ENCODE measurements at regions not wholly inside any gene's neighbourhood (a gene's known extent, or its start where the extent isn't known, plus 50 kb on each side); places are given as distances from the start of the nearest gene placed in this dataset.

DNA sequence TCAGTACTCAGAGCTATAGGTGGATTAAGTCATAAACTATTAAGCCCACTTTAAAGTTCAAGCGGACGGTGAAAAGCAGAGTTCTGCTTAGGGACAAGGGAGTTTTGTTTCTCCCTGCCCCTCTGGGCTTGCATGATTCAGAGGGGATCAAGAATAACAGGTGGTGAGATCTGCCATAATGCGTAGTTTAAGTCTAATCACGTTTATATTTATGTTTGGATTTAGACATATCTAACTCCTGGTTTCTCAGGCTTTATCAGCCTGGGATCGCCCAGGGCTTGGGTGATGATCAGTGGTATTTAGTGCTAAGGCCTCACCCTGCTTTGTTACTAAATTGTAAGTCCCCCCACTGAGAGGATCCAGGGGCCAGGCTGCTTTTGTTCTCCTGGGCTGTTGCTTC lies 335.4 kb upstream of the NRP1 start:
- H3K4me3 ChIP-seq (ENCODE audit: low read depth, low read length) = no peak overlapping the region
- TF ChIP-seq, protein P1, sequence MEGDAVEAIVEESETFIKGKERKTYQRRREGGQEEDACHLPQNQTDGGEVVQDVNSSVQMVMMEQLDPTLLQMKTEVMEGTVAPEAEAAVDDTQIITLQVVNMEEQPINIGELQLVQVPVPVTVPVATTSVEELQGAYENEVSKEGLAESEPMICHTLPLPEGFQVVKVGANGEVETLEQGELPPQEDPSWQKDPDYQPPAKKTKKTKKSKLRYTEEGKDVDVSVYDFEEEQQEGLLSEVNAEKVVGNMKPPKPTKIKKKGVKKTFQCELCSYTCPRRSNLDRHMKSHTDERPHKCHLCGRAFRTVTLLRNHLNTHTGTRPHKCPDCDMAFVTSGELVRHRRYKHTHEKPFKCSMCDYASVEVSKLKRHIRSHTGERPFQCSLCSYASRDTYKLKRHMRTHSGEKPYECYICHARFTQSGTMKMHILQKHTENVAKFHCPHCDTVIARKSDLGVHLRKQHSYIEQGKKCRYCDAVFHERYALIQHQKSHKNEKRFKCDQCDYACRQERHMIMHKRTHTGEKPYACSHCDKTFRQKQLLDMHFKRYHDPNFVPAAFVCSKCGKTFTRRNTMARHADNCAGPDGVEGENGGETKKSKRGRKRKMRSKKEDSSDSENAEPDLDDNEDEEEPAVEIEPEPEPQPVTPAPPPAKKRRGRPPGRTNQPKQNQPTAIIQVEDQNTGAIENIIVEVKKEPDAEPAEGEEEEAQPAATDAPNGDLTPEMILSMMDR (conservative IDR thresholded peaks at IDR 0.05; ENCODE audit: low read depth, low read length) = no peak
- DNase-seq (ENCODE audit: low read depth) = no peak

GRCh38 chr10:33666686-33667480 lies 332.4 kb upstream of the NRP1 start:
- TF ChIP-seq, protein P1 (conservative IDR thresholded peaks at IDR 0.05; ENCODE audit: low read depth, low read length) = no peak
- H3K4me3 ChIP-seq (ENCODE audit: low read depth, low read length) = no peak overlapping the region
- peak; percentile 47 for DNase-seq (ENCODE audit: low read depth)

GRCh38 chr10:33665501-33665900 lies 331.0 kb upstream of the NRP1 start:
- DNase-seq (ENCODE audit: low read depth) = peak; percentile 77
- TF ChIP-seq, protein P1 (conservative IDR thresholded peaks at IDR 0.05; ENCODE audit: low read depth, low read length) = no peak
- H3K4me3 ChIP-seq (ENCODE audit: low read depth, low read length) = no peak overlapping the region

GRCh38 chr10:33664070-33664469 lies 329.6 kb upstream of the NRP1 start:
- H3K4me3 ChIP-seq (ENCODE audit: low read depth, low read length) = no peak overlapping the region
- TF ChIP-seq, protein P1 (conservative IDR thresholded peaks at IDR 0.05; ENCODE audit: low read depth, low read length) = no peak
- no peak for DNase-seq (ENCODE audit: low read depth)

DNA sequence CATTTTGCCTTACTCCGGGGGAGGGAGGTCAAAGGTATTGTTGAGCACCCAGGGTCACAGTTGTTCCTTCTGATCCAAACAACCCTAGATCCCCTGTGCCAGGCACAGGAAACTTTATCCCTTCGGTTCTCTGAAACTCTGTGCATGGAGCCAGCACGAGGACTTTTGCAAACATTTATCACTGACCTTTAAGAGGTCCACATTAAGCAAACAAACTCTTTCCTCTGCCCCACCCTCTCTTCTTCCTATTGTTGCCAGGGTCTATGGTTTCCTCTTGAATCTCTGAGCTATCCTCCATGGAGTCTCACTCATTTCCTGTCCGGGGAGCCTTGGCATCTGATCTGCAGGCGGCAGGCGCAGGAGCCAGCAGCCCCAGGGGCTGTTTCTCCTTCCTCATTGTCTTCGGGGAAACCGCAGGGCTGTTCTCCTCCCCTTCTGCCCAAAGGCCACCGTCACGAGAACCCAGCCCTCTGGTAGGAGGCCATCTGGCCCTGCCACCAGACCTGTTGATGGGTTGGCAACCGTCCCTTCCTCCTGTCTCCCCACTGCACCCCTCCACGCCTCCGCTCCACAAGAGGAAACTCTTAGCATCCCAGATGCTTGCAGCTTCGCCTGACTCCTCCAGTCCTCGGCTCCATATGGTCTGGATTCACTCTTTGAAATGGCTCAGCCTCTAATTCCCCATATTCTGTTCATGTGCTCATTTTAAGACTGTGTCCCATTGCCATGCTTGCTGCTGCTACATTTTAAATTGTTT lies 327.3 kb upstream of the NRP1 start:
- TF ChIP-seq, protein P1 (conservative IDR thresholded peaks at IDR 0.05; ENCODE audit: low read depth, low read length) = no peak
- peak; percentile 56 for DNase-seq (ENCODE audit: low read depth)
- H3K4me3 ChIP-seq (ENCODE audit: low read depth, low read length) = no peak overlapping the region

DNA sequence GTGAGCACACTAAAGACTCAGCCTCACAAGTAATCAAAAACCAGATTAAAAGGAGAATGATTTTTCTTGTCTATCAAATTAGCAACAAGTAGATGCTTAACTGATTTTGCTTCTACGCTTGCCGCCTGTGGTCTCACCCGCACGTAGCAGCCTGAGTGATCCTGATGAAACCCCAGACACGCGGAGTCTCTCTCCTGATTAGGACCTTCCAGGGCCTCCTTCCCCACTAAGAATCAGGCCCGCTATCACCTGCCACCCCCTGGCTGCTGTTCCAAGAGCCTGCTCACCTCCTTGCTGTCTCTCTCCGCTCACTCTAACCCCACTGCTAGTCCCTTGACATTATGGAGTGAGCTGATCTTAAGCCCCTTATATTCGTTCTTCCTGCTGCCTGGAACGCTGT lies 325.9 kb upstream of the NRP1 start:
- TF ChIP-seq, protein P1 (conservative IDR thresholded peaks at IDR 0.05; ENCODE audit: low read depth, low read length) = no peak
- no peak overlapping the region for H3K4me3 ChIP-seq (ENCODE audit: low read depth, low read length)
- no peak for DNase-seq (ENCODE audit: low read depth)
